ENCODE measurements at regions not wholly inside any gene's neighbourhood (a gene's known extent, or its start where the extent isn't known, plus 50 kb on each side); places are given as distances from the start of the nearest gene placed in this dataset.
"Not testable (repeated sequence)": the region's sequence is repeated elsewhere in the genome, so short reads cannot be mapped to it uniquely, and the experiment has no call there.

GRCh38 chr2:235105821-235106359 is 154.1 kb downstream of the SH3BP4 start:
- FAIRE-seq (no peak), DNase-seq (ENCODE audit: insufficient read length) (no peak)
- TF ChIP-seq TAF1 (IDR thresholded peaks at IDR 0.05; ENCODE audit: borderline replicate concordance, low read depth, low read length) (no peak), POLR2A (IDR thresholded peaks at IDR 0.05; ENCODE audit: low read depth, low read length) (no peak), POLR2AphosphoS5 (IDR thresholded peaks at IDR 0.05; ENCODE audit: low read depth, low read length) (no peak)

DNA sequence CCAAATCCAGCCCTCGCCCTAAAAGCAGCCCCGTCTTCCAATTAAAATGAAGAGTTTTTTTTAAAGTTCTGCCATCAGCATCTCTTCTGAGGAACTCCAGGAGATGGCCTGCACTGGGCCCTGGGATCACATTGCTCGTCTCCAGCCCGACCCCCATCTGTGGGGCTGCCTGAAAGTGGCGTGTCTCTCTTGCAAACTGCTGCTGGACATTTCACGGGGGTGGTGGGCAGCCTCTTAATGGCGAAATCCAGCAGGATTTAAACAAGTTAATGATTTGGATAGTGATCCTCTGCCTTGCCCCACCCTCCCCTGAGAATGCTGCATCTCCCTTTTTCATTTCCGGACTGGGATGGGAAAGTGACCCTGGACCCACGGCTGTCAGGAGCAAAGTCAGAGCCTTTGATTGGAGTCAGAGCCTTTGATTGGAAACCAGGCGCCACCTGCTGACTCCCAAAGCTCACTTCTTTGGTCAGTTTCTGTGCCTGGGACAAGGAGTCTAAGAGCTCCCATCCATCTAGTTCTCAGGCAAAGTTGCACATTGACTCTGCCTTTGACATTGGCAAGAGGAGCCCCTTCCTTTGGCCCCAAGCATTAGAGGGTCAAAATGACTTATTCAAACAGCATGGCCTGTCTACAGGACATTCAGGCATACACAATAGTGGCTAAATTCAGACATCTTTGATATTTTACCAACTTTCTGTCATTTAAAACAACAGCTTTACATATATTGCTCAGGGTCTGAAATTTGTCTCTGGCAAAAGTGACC is 155.2 kb downstream of the SH3BP4 start:
- DNase-seq (ENCODE audit: insufficient read length) (no peak), FAIRE-seq (peak; percentile 17)
- TF ChIP-seq TAF1 (IDR thresholded peaks at IDR 0.05; ENCODE audit: borderline replicate concordance, low read depth, low read length) (no peak), POLR2A (IDR thresholded peaks at IDR 0.05; ENCODE audit: low read depth, low read length) (no peak)

- DNase-seq (ENCODE audit: insufficient read length) (no peak), FAIRE-seq (no peak)
- TF ChIP-seq POLR2A (IDR thresholded peaks at IDR 0.05; ENCODE audit: low read depth, low read length) (no peak), POLR2AphosphoS5 (IDR thresholded peaks at IDR 0.05; ENCODE audit: low read depth, low read length) (no peak)
Observed at GRCh38 chr2:235107640-235107951, 155.8 kb downstream of the SH3BP4 start.

DNA sequence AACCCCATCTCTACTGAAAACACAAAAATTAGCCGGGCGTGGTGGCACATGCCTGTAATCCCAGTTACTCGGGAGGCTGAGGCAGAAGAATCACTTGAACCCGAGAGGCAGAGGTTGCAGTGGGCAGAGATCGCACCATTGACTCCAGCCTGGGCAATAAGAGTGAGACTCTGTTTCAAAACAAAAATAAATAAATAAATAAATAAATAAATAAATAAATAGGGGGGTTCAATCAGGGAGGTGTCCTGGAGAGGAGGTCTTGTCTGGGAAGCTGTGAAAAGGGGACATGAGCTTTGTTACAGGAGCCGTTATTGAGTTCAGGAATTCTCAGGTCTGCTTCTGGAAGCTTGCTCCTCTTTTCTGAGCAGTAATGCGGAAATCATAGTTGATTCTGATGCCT is 157.7 kb downstream of the SH3BP4 start:
- not testable (repeated sequence) for FAIRE-seq; DNase-seq (ENCODE audit: insufficient read length)

GRCh38 chr2:235112365-235112764 is 160.5 kb downstream of the SH3BP4 start:
- FAIRE-seq: no peak
- TF ChIP-seq TAF1 (IDR thresholded peaks at IDR 0.05; ENCODE audit: borderline replicate concordance, low read depth, low read length): no peak
- no peak for TF ChIP-seq POLR2AphosphoS5 (IDR thresholded peaks at IDR 0.05; ENCODE audit: low read depth, low read length)
- no peak for TF ChIP-seq POLR2A (IDR thresholded peaks at IDR 0.05; ENCODE audit: low read depth, low read length)
- DNase-seq (ENCODE audit: insufficient read length): no peak

- DNase-seq (ENCODE audit: insufficient read length): no peak
- no peak for FAIRE-seq
- TF ChIP-seq POLR2AphosphoS5 (IDR thresholded peaks at IDR 0.05; ENCODE audit: low read depth, low read length) (no peak), POLR2A (IDR thresholded peaks at IDR 0.05; ENCODE audit: low read depth, low read length) (no peak), TAF1 (IDR thresholded peaks at IDR 0.05; ENCODE audit: borderline replicate concordance, low read depth, low read length) (no peak)
Observed at GRCh38 chr2:235113854-235114253, 162.0 kb downstream of the SH3BP4 start.

GRCh38 chr2:235114286-235114685 is 162.5 kb downstream of the SH3BP4 start:
- DNase-seq (ENCODE audit: insufficient read length): no peak
- FAIRE-seq: no peak
- TF ChIP-seq POLR2A (IDR thresholded peaks at IDR 0.05; ENCODE audit: low read depth, low read length): no peak
- no peak for TF ChIP-seq POLR2AphosphoS5 (IDR thresholded peaks at IDR 0.05; ENCODE audit: low read depth, low read length)
- no peak for TF ChIP-seq TAF1 (IDR thresholded peaks at IDR 0.05; ENCODE audit: borderline replicate concordance, low read depth, low read length)

GRCh38 chr2:235115521-235115920 is 163.7 kb downstream of the SH3BP4 start:
- no peak for DNase-seq (ENCODE audit: insufficient read length)
- no peak for FAIRE-seq
- no peak for TF ChIP-seq POLR2AphosphoS5 (IDR thresholded peaks at IDR 0.05; ENCODE audit: low read depth, low read length)
- no peak for TF ChIP-seq TAF1 (IDR thresholded peaks at IDR 0.05; ENCODE audit: borderline replicate concordance, low read depth, low read length)
- TF ChIP-seq POLR2A (IDR thresholded peaks at IDR 0.05; ENCODE audit: low read depth, low read length): no peak

- no peak for DNase-seq (ENCODE audit: insufficient read length)
- no peak for FAIRE-seq
- no peak for TF ChIP-seq POLR2A (IDR thresholded peaks at IDR 0.05; ENCODE audit: low read depth, low read length)
- TF ChIP-seq TAF1 (IDR thresholded peaks at IDR 0.05; ENCODE audit: borderline replicate concordance, low read depth, low read length): no peak
- TF ChIP-seq POLR2AphosphoS5 (IDR thresholded peaks at IDR 0.05; ENCODE audit: low read depth, low read length): no peak
Observed at GRCh38 chr2:235116885-235117492, 165.2 kb downstream of the SH3BP4 start.

- no peak for DNase-seq (ENCODE audit: insufficient read length)
- no peak for FAIRE-seq
- TF ChIP-seq POLR2AphosphoS5 (IDR thresholded peaks at IDR 0.05; ENCODE audit: low read depth, low read length) (no peak), POLR2A (IDR thresholded peaks at IDR 0.05; ENCODE audit: low read depth, low read length) (no peak), TAF1 (IDR thresholded peaks at IDR 0.05; ENCODE audit: borderline replicate concordance, low read depth, low read length) (no peak)
Observed at GRCh38 chr2:235126768-235127167, 175.0 kb downstream of the SH3BP4 start.

DNA sequence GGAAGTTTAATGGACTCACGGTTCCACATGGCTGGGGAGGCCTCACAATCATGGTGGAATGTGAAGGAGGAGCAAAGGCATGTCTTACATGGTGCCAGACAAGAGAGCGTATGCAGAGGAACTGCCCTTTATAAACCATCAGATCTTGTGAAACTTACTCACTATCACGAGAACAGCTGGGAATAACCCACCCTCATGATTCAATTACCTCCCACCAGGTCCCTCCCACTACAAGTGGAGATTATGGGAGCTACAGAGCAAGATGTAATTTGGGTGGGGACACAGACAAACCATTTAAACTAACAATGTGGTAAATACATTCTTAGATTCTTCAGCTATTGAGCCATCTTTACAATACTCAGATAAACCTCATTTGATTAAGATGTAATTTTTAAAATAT is 176.1 kb downstream of the SH3BP4 start:
- DNase-seq (ENCODE audit: insufficient read length) (no peak), FAIRE-seq (no peak)
- no peak for TF ChIP-seq POLR2A (IDR thresholded peaks at IDR 0.05; ENCODE audit: low read depth, low read length)
- TF ChIP-seq TAF1 (IDR thresholded peaks at IDR 0.05; ENCODE audit: borderline replicate concordance, low read depth, low read length): no peak
- no peak for TF ChIP-seq POLR2AphosphoS5 (IDR thresholded peaks at IDR 0.05; ENCODE audit: low read depth, low read length)

- no peak for TF ChIP-seq TAF1 (IDR thresholded peaks at IDR 0.05; ENCODE audit: borderline replicate concordance, low read depth, low read length)
- no peak for TF ChIP-seq POLR2A (IDR thresholded peaks at IDR 0.05; ENCODE audit: low read depth, low read length)
- TF ChIP-seq POLR2AphosphoS5 (IDR thresholded peaks at IDR 0.05; ENCODE audit: low read depth, low read length): no peak
- DNase-seq (ENCODE audit: insufficient read length): no peak
- FAIRE-seq: no peak
Observed at GRCh38 chr2:235129850-235130249, 178.0 kb downstream of the SH3BP4 start.
